ENCODE measurements at regions not wholly inside any gene's neighbourhood (a gene's known extent, or its start where the extent isn't known, plus 50 kb on each side); places are given as distances from the start of the nearest gene placed in this dataset.
"Not testable (repeated sequence)": the region's sequence is repeated elsewhere in the genome, so short reads cannot be mapped to it uniquely, and the experiment has no call there.

DNA sequence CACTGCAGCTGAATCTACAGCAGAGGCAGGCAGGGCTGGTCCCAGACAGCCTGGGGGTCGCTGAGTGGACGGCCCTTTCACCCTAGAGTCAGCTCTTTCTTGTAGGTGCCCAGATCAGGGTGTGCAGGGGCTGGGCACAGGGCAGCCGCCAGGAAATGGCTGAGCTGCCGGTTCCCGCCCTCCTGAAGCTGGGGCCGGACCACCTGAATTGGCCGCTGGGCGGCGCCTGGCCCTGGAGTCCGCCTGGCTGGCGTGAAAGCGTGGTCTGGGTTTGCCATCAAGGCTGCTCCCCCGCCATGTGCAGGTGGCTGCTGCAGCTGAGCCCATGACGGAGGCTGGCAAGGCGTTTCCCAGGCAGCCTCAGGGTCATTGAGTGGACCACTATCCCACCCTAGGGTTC is 85.7 kb downstream of the POTEM start:
- H3K4me1 Mint-ChIP-seq; H3K27ac Mint-ChIP-seq; H3K36me3 Mint-ChIP-seq (ENCODE audit: low read depth); H3K4me3 Mint-ChIP-seq; H3K27me3 Mint-ChIP-seq; ATAC-seq (replicated peaks); H3K9me3 Mint-ChIP-seq: not testable (repeated sequence)

DNA sequence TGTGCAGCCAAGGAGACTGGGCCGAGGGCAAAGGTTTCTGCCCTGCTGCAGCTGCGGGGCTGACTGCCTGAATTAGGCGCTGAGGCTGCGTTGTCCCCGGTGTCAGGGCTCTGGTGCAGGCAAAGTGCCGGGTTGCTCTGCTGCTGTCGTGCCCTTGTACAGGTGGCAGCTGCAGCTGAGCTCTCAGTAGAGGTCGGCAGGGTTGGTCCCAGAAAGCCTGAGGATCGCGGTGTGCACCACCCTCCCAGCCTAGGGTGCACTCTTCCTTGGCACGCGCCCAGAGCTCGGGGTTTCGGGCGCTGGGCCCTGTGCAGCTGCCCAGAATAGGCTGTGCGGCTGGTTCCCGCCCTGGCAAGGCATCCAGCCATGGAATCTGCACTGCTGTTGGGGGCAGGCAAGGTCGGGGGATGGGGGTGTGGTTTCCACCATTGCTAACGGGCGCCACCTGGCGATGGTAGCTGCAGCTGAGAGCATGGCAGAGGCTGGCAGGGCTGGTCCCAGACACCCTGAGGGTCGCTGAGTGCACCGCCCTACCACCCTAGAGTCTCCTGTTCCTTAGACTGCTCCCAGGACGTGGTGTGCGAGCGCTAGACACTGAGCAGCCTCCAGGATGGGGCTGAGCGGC is 86.3 kb downstream of the POTEM start:
- H3K36me3 Mint-ChIP-seq (ENCODE audit: low read depth); H3K27ac Mint-ChIP-seq; H3K4me1 Mint-ChIP-seq; H3K4me3 Mint-ChIP-seq; H3K9me3 Mint-ChIP-seq; H3K27me3 Mint-ChIP-seq: not testable (repeated sequence)
- ATAC-seq (replicated peaks): peak; percentile 19

DNA sequence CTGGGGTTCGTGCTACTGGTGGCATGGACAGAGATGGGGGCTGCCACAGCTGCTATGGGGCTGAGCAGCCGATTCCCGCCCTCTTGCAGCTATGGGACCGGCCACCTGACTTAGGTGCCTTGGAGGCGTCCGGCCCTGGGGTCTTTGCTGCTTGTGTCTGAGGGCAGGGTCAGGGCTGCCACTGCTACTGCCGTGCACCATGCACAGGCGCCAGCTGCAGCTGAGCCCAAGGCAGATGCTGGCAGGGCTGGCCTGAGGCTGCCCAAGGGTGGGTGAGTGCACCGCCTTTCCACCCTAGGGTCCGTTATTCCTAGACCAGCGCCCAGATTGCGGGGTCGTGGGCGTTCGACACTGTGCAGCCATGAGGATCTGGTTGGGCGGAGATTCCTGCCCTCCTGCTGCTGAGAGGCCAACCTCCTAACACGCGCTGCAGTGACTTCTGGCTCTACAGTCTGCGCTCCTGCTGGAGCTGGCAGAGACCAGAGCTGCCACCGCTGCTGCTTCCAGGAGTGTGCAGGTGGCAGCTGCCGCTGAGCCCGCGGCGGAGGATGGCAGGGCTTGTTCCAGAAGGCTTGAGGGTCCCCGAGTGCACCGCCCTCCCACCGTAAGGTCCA is 87.0 kb downstream of the POTEM start:
- not testable (repeated sequence) for H3K9me3 Mint-ChIP-seq; H3K4me1 Mint-ChIP-seq; H3K36me3 Mint-ChIP-seq (ENCODE audit: low read depth); H3K27me3 Mint-ChIP-seq; H3K4me3 Mint-ChIP-seq; ATAC-seq (replicated peaks); H3K27ac Mint-ChIP-seq

DNA sequence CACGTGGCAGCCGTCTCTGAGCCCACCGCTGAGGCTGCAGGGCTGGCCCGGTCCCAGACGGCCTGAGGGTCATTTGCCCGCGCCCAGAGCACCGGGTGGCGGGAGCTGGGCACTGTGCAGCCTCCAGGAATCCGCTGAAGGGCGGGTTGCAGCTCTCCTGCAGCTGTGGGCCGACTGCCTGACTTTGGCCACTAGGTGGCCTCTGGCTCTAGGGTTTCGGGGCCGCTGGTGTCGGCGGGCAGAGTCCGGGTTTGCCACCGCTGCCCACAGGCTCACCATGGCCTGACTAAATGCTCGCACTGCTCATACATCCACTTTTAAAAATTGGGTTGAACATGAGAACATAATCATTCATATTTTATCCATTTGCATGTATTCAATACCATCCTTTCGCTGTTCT is 87.7 kb downstream of the POTEM start:
- not testable (repeated sequence) for H3K27me3 Mint-ChIP-seq, H3K4me1 Mint-ChIP-seq

DNA sequence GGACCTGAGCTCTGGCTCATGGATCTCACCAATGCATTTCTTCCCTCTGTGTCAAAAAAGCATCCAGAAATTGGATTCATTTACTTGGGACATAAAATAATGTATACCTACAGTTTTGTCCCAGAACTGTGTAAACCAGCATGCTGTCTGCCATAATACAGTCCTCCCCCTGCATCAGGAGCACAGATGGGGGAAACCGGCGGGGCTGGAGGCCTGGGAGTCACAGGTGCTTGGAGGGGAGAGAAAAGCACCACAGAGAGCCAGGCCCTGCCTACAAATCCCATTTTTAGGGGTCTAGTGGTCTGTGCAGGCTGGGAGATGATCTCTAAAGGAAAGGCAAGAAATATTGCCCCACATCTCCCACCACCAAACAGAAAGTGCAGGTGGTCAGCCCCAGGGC is 91.8 kb downstream of the POTEM start:
- H3K27me3 Mint-ChIP-seq; H3K4me1 Mint-ChIP-seq; ATAC-seq (replicated peaks); H3K4me3 Mint-ChIP-seq; H3K36me3 Mint-ChIP-seq (ENCODE audit: low read depth); H3K27ac Mint-ChIP-seq; H3K9me3 Mint-ChIP-seq: not testable (repeated sequence)

More for the DNA sequence above, 87.7 kb downstream of the POTEM start:
- not testable (repeated sequence) for H3K9me3 Mint-ChIP-seq; ATAC-seq (replicated peaks); H3K36me3 Mint-ChIP-seq (ENCODE audit: low read depth); H3K27ac Mint-ChIP-seq; H3K4me3 Mint-ChIP-seq

DNA sequence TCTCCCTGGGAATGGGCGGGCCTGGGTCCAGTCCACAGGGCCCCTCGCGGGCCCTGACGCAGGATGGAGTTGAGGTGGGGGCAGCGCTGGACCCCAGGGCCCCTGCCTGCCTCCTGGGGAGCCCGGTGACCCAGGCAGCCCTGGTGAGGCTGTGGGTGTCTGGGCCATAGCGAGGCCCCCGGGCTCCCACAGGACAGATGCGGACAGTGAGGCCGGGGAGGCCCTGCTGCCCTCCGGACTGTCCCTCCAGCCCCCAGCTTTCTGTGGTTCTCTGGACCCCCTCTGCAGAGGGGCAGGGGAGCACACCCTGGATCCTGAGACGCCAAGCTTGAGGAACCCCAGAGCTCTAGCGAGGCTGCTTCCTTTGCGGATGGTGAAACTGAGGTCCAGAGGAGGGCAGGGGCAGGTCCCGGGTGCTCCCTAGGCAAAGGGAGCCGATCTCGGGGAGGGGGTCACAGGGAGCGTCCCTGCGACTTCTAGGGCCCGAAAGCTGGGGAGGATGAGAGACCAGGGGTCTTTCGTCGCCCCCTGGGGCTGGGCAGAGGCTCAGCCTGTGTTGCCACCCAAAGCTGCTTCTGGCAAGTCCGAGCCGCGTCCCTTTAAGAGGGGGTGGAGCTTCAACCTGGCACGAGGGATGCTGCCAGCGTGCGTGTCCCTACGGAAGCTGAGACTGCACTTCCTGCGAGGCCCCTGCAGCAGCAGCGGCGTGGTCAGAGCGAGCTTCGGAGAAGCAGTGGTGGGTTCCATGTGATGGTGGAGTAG is 94.6 kb downstream of the POTEM start:
- ATAC-seq (replicated peaks): peak; percentile 38

DNA sequence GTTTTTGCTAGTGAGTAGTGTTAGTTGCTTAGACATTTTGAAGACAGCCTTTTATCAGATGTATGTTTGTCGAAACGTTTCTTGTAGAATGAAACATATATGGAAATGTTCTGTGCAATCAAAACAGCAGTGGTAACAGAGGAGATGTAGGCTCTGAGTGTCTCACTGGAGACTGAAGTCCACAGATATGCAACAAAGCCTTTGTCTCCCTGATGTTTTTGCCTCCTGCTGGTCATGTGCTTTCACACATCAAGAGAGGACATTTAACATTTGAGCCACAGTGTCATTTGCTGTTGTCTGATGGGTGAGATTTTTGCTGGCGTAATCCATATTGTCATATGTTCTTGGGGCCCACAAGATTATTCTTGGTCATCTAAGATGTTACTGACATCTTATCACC is 101.7 kb downstream of the POTEM start:
- not testable (repeated sequence) for H3K4me3 Mint-ChIP-seq; H3K27ac Mint-ChIP-seq; H3K27me3 Mint-ChIP-seq; H3K4me1 Mint-ChIP-seq; H3K9me3 Mint-ChIP-seq; ATAC-seq (replicated peaks); H3K36me3 Mint-ChIP-seq (ENCODE audit: low read depth)

More for the DNA sequence above, 94.6 kb downstream of the POTEM start:
- H3K27me3 Mint-ChIP-seq; H3K9me3 Mint-ChIP-seq; H3K4me1 Mint-ChIP-seq; H3K4me3 Mint-ChIP-seq; H3K27ac Mint-ChIP-seq; H3K36me3 Mint-ChIP-seq (ENCODE audit: low read depth): not testable (repeated sequence)

DNA sequence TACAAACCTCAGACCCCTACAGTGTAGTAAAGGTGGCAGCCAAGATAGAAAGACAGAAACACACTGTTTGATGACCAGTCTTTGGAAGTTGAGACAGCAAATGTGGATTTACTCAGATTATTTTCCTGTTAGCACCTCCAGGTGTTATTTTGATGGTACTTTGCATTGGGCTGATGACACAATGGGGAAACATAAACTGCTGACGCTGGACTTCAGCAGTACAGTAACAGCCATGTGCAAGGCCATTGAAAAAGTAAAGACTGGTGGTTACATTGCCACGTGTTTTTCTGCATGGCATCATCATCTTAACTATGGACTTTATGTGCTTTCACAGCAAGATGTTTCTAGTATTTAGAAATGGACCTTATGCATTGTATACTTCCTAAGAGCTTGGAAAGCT is 105.3 kb downstream of the POTEM start:
- H3K4me1 Mint-ChIP-seq; H3K4me3 Mint-ChIP-seq; H3K9me3 Mint-ChIP-seq; ATAC-seq (replicated peaks); H3K27me3 Mint-ChIP-seq; H3K27ac Mint-ChIP-seq; H3K36me3 Mint-ChIP-seq (ENCODE audit: low read depth): not testable (repeated sequence)

DNA sequence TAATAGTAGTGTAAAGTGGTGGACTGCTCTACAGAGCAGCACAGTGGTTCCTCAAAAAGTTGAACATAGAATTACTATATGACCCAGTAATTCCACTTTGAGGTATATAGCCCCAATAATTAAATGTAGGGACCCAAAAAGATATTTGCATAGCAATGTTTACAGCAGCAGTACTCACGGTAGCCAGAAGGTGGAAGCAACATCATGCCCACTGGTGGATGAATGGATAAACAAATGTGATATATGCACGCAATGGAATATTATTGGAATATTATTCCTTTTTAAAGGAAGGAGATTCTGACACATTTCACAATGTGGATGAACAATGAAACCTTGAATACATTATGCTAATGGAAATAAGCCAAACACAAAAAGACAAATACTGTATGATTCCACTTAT is 121.4 kb downstream of the POTEM start:
- not testable (repeated sequence) for H3K4me1 Mint-ChIP-seq; ATAC-seq (replicated peaks); H3K27me3 Mint-ChIP-seq; H3K36me3 Mint-ChIP-seq (ENCODE audit: low read depth); H3K27ac Mint-ChIP-seq; H3K4me3 Mint-ChIP-seq; H3K9me3 Mint-ChIP-seq

DNA sequence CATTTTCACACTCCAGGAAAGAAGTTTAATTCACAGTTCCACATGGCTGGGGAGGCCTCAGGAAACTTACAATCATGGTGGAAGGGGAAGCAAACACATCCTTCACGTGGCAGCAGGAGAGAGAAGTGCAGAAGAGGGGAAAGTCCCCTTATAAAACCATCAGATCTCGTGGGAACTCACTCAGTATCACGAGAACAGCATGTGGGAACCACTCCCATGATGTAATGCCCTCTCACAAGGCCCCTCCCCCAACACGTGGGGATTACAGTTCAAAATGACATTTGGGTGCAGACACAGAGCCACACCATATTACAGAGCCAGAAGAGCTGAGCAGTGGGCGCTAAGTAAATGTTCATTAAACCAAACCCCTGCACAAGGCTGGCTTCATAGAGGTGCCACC is 126.0 kb downstream of the POTEM start:
- H3K27ac Mint-ChIP-seq; H3K9me3 Mint-ChIP-seq; H3K4me1 Mint-ChIP-seq; ATAC-seq (replicated peaks); H3K36me3 Mint-ChIP-seq (ENCODE audit: low read depth); H3K4me3 Mint-ChIP-seq; H3K27me3 Mint-ChIP-seq: not testable (repeated sequence)

DNA sequence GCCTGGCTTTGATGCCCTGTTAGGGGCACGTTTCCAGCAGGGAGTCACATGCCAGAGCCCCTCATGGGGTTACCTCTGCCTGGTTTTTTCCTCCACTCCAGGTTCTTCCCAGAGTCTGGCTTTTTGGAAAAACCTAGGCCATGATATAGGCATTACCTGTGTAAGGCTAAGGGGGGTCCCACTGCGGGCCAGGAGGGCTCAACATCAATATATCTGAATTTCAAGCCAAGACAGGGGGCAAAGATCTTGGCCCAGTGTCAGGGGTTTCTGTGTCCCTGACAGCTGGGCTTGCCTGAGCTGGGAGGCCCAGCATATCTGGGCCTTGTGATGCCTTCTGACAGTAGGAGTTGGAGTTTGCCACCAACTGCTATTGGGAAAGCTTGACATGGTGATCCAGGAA is 127.5 kb downstream of the POTEM start:
- not testable (repeated sequence) for H3K9me3 Mint-ChIP-seq; ATAC-seq (replicated peaks); H3K4me3 Mint-ChIP-seq; H3K27ac Mint-ChIP-seq; H3K4me1 Mint-ChIP-seq; H3K36me3 Mint-ChIP-seq (ENCODE audit: low read depth); H3K27me3 Mint-ChIP-seq

DNA sequence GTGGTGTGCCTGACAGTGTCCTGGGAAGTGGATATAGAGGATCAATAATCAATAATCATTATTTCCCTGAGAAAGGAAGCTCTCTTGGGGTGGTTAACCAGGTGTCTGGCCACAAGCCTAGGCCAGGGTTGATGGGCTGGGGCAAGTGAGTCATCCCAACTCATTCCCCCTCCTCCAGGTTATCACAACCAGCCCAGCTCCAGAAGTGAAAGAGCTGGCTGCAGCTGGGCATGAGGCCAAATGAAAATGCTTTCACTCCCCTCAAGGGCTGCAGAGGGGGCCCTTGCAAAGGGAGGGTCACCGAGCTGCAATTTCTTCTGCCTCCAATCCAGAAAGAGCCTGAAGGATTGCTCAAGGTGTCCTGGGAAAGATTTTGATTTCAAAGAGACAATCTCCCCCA is 127.9 kb downstream of the POTEM start:
- H3K9me3 Mint-ChIP-seq; ATAC-seq (replicated peaks); H3K4me1 Mint-ChIP-seq; H3K4me3 Mint-ChIP-seq; H3K27me3 Mint-ChIP-seq; H3K27ac Mint-ChIP-seq; H3K36me3 Mint-ChIP-seq (ENCODE audit: low read depth): not testable (repeated sequence)

DNA sequence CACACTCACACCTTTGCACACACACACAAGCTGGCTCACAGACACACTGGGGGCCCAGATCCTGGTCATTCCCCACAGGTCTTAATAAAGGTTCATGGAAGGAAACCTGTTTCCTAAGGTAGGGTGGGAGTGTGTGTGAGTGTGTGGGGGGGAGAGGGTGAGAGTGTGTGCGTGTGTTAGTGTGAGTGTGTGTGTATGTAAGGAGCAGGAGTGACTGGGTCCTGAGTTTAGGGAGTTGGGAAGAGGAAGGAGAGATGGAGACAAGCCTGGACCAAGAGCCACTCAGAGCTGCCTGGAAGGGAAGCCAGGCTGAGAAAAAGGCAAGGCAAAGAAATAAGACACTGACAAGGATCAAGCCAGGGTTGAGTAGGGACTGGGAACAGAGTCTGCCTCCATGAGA is 129.2 kb downstream of the POTEM start:
- H3K4me3 Mint-ChIP-seq; H3K27ac Mint-ChIP-seq; H3K4me1 Mint-ChIP-seq; H3K27me3 Mint-ChIP-seq; ATAC-seq (replicated peaks); H3K36me3 Mint-ChIP-seq (ENCODE audit: low read depth); H3K9me3 Mint-ChIP-seq: not testable (repeated sequence)

DNA sequence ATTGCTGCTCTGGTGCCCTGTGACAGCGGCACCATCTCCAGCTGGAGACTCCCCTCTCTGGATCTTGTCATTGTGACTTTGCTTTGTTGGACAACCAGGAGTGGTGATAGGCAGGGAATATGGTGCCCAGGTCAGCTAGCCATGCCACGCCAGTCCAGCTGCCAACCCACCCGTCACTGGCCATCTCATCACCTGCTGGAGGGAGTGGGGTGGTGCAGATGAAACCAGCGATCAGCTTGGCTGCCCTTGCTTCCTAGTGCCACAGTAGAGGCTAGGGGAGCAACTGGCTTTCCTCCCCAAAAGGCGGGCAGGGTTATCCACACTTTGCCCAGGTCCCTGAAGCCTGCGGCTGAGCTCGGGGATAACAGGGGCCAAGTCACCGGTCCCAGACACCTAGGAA is 129.6 kb downstream of the POTEM start:
- H3K36me3 Mint-ChIP-seq (ENCODE audit: low read depth); H3K27me3 Mint-ChIP-seq; H3K4me3 Mint-ChIP-seq; H3K27ac Mint-ChIP-seq; H3K4me1 Mint-ChIP-seq; ATAC-seq (replicated peaks); H3K9me3 Mint-ChIP-seq: not testable (repeated sequence)

DNA sequence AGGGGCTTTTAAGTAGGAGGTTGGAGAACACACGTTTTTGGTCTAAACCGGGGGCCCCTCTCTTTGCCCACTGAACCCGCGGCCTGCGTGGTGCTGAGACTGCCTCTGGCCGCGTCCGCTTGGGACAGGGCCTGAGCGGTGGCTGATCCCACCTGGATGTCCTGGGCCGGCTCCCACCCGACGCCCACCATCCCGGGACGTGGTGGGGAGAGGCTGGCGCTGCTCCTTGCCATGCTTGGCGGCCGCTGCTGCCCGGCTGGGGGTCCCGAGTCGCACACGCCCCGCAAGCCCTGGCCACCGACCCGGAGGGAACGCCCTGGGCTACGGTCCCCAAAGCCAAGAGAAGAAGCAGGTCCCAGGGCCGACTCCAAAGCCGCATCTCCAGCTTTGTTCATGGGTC is 130.1 kb downstream of the POTEM start:
- not testable (repeated sequence) for H3K27me3 Mint-ChIP-seq

More for the DNA sequence above, 130.1 kb downstream of the POTEM start:
- not testable (repeated sequence) for H3K4me1 Mint-ChIP-seq; H3K27ac Mint-ChIP-seq; H3K36me3 Mint-ChIP-seq (ENCODE audit: low read depth); H3K9me3 Mint-ChIP-seq; ATAC-seq (replicated peaks); H3K4me3 Mint-ChIP-seq
